Activated gamma-delta T cell treated with anti-CD3 and anti-CD28 coated beads, Interleukin-2, amount 50 U/mL, for 16 hours (primary cell): ENCODE measurements at regions not wholly inside any gene's neighbourhood (a gene's known extent, or its start where the extent isn't known, plus 50 kb on each side); places are given as distances from the start of the nearest gene placed in this dataset.
A peak's percentile ranks its signal among the peaks of the same experiment; 100 is the strongest.

Experiments used
- DNase-seq: peaks from one replicate; pipeline ENCODE4 v3.0.0-alpha.2; 2020; ENCODE audit warnings: low read depth

DNA sequence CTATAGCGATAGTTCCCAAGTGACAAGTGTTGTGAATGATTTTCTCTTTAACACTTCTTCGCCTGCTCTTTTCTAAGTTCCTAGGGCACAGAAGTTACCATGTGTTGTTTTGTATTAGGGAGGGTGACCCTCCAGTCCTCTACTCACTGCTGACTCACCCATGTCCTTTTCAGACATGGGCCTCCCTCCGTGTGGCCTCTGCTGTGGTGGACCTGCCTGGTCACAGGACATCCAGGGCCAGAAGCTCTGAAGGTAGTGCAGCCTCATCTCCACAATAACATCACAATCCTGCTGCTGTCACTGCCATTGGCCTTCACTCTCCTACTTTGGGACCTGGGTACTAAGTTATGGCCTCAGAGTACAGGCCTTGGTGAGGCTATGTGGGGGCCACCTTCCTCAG is 87.1 kb upstream of the TNFAIP3 start:
- no peak for DNase-seq

DNA sequence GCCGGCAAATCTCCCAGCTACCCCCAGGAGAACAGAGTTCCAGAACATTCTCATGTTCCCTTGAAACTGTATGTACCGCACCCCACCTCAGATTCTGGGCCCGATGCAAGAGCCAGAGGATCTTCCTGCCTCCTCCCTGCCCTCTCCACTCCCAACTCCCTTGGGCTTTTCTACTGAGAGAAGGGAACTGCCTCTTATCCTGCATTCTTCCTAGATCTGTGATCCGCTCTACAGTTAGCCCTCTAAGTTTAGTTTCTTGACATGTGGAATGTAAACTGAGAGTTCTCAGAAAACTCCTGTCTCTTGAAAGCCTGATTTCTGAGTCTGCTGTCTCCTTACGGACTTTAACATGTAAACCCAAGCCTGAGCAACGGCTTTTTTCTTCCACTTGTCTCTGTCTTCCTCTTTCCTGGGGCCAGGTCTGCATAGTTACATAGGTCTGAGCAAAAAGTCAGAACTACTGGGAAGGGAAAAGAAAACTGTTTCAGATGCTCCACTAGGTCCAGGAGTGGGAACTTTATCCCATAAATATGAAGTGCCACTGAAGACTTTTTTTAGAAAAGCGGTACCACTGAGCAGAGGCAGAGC is 86.5 kb upstream of the TNFAIP3 start:
- no peak for DNase-seq

DNA sequence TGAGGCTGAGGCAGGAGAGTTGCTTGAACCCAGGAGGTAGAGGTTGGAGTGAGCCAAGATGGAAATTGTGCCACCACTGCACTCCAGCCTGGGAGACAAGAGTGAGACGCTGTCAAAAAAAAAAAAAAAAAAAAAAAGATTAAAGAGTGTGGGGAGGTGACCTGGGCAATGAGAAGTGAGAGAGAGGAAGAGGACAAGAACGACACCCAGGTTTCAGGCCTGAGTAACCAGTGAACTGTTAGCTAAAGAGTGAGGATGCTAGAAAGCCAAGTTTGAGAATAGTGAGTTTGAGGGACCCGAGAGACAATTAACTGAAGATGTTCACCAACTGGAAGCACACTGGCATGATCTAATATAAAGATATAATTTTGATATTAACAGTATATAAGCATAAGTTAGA is 85.4 kb upstream of the TNFAIP3 start:
- no peak for DNase-seq

DNA sequence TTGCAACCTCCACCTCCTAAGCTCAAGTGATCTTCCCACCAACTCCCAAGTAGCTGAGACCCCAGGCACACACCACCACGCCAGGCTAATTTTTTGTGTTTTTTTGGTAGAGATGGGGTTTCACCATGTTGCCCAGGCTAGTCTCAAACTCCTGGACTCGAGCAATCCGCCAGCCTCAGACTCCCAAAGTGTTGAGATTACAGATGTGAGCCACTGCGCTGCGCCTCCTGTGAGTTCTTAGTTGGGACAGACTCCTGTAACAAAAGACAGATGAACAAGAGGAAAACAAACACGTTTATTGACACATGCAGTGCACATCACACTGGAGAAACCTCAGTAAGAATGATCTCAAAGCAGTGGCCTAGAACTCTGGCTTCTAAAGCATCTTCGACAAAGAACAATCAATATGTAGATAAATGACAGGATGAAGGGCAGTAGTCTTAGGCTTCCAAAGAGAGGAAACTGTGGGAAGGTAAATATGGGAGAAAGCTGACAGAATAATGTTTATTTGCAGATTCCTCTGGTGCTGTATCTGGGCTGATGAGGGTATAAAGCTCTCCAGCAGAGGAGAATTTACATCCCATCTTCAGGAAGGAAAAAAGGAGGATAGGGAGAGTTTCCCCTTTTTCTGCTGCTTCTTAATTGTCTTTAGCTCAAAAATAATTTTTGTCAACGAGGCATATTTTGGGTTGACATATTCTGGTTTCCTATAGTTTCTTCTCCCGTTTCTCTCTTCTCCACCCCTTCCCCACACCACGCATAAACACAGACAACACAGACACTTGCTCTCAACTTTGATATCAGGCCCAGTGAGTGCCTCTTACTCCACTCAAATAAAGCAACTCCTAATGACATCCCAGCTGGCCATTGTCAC is 84.7 kb upstream of the TNFAIP3 start:
- no peak for DNase-seq

DNA sequence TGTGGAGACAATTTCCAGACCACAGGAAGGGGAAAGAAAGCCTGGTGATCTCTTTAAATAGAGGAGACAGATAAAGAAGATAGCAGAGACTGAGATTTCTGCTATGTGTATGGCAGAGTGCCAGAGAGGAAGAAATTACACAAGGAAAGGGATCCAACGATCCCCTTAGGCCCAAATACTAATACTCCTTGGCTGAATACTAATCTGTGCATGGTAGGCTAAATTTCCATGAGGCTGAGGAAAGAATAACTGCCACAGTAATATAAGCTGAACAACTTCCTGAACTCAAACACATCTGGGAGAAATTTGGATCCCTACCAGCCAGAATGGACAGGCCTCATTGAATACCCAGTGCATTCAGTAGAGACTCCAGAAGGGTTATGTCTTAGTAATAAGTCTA is 83.3 kb upstream of the TNFAIP3 start:
- DNase-seq: no peak

DNA sequence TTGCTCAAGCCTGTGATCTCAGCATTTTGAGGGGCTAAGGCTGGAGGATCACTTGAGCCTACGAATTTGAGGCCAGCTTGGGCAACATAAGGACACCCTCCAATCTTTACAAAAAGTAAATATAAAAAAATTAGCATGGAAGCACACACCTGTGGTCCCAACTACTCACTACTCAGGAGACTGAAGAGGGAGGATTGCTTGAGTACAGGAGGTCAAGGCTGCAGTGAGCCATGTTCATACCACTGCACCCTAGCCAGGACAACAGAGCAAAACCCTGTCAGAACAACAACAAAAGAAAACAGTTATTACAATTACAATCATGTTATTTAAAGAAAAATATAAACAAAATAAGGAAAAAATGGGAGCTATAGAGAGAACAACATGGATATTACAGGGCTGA is 82.5 kb upstream of the TNFAIP3 start:
- no peak for DNase-seq

DNA sequence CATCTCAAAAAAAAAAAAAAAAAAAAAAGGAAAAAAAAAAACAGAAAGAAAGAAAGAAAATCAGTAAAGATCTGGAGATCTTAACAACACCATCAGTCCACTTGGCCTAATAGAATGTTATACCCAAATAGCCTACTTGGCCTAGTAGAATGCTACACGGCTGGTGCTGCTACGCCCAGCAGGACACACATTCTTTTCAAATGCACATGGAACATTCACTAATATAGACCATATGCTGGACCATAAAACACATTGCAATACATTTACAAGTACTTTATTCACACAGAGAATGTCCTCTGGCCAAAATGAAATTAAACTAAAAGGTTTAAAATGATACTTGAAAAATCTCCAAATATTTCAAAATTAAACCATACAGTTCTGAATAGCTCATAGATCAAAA is 80.0 kb upstream of the TNFAIP3 start:
- no peak for DNase-seq

DNA sequence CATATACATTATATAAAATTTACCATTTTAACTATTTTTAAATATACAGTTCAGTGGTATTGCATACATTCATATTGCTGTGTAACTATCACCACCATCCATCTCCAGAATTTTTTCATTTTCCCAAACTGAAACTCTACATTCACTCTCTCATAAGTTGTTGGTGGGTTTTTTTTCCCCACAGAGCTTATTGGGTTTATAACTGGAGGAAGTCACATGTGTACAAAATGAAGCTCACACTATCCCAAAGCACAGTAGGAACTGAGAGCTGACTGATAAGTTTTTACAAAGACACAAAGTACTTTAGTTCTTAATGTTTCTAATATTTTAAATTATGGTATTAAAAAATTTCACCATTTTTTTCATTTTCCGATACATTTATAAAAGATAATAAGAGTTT is 78.8 kb upstream of the TNFAIP3 start:
- no peak for DNase-seq

DNA sequence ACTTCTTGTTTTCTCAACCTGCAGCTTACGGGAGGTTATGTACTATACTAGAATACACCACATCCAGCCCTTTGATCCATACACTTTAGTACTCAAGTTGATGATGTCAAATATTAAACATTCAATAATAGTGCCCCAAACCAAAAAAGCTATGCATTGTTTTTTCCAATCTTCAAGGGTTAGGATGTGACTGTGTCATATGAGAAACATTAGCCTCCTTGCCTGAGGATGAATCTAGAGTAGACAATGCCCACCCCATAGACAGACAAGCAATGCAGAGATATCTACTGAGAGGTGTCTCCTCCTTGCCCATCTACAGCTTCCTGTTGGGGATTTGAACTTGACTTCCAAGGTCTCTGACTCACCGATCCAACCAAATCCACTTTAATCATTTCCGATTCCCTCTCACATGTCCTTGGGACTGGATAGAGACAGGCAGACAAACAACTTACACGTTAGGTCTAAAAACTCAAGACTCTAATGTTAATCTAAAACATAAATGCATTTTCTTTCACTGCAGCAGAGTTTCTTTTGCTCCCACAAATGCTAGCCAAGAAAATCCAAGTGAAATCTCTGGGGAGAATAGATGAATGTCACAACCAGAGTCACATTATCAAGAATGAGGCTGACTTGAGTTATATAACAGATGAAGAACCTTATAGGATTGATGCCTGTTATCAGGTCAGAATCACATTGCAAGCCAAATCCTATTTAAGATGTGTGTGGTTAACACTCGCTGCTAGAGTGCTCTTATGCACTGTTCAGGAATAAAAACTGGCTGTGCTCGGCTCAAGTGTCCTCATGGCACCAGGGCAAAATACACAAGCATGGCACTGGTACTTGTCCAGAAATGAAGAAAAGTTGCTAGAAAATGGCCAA is 75.5 kb upstream of the TNFAIP3 start:
- DNase-seq: no peak

DNA sequence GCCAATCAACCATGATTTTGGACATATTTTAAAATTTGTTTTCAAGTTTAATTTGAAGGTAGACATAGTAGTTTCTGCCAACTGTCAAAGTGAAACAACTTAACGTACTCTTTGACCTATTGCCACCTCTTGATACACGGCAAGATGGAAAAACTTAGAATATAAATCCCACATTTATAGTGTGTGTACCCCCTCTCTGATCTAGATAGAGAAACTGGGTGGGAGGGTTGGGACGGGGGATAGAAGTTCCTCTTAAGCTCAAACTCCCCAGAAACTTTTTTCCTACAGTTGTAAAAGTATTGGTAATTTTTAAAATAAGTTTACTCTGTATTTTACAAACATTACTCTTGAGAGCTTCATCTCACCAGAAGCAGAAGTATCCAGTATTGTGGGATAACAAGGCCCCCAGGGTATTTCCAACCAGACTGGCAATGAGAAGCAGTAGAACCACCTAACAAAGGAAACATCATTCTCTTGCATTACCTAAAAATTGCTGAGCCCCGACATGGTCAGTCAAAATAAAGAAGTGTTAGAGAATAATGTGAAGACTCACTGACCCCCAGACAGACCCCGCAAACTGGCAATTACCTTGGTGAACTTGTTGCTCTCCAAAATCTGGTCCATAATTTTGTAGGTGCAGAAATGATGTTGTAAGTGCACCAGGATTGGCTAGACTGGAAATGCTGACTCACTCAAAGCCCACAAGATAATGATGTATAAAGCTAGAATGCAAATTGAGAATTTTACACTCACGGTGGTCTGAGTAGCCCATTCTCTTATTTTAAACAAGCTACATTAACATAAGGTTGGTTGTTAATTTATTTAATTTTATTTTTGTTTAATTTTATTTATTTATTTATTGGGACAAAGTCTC is 74.7 kb upstream of the TNFAIP3 start:
- no peak for DNase-seq

DNA sequence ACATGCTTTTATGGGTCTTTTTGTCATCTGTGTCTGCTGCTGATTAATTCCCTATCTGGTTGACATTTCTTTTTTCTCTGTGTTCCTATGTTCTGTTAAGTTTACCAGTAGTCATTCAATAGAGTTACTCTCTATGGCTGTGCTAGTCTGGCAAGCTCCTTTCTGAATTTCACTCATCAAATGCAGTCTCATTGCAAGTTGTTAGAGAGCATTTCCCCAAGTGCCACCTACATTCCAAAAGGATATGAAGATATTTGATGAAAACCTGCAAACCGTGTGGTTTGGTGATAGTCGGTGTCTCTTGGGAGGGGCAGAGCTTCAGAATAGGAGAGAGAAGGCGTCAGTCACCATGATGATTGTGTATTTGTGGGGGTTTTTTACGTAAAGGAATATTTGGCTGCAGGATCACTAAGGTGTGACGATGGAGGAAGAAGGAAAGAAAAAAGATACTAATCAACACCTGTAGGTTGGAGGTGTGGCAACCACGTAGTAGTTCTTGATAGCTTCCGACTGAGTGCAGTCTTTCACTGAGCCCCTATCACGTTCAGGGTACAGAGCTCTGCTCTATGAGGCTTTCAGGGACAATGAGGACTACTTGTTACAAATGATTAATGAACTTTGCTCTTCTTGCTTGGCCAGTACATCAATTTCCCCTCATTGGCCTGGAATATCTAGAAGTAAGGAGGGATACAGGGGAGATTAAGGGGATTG is 73.1 kb upstream of the TNFAIP3 start:
- no peak for DNase-seq

DNA sequence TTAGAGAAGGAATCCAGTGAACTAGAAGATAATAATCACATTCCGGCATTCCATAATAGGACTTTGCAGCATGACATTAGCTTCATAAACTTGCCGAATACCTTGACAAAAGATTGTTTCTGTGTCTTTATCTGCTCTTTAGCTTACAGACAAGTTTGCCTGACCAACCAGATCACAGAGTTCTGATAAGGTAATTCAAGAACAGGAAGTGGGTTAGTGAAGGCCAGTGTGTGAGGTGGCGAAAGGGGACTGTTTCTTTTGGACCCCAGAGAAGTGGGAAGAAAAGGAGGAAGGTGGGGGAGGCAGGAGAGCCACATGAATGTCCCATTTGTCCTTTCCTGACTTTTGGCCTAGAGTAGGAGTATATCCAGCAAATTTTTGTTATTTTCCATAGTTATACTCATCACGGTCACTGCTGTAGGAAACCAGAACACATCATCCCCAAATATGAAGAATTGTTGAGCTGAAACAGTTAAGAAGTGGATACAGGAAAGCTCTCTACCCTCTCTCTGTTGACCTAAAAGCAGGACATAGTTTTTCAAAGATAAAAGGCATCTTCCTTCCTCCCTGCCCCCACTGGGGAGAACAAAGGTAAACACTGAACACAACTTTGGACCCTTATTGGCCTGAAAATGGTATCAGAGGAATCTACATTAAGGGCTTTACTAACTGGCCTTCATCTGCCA is 72.4 kb upstream of the TNFAIP3 start:
- DNase-seq: no peak

DNA sequence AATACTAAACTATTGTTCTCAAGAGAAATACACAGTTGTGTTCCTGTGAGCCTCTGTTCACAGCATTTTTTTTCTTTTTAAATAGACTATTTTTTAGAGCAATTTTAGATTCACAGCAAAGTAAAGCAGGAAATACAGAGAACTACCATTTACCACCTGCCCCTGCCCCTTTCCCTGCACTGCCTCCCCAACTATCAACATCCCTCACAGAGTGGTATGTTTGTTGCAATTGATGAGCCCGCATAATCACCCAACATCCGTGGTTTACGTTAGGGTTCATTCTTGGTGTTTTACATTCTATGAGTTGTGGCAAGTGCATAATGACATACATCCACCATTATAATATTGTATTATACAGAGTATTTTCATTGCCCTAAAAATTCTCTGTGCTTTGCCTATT is 71.6 kb upstream of the TNFAIP3 start:
- no peak for DNase-seq

DNA sequence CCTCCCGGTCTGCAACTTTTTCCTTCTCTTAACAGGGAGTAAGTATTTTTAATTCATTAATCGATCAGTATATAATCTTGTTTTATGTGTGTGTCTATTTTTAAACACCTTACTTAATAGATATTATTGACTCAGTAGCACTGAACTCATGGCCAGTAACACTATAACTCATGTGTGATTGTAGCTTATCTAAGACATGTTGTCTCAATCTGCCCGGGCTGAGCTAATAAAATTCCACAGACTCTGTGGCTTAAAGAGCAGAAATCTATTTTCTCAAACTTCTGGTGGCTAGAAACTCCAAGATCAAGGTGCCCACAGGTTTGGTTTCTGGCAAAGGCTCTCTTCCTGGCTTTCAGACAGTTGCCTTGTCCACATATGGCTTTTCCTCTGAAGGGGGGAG is 68.8 kb upstream of the TNFAIP3 start:
- no peak for DNase-seq

DNA sequence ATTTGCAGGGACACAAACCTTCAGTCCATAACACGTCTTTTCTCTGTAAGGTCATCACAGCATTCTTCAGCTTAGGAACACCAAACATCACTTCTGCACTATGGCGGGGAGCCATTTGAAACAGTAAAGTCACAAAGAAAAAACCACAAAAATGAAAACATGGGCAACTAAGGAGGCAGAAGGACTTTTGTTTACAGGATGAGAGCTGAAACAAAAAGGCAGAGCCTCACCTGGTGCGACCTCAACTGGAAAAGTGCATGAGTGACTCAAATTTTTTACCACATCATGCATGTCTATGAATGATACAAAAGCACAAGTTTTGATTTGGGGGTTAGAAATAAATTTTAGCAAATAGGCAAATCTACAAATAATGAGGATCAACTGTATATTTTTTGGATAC is 68.2 kb upstream of the TNFAIP3 start:
- DNase-seq: no peak

DNA sequence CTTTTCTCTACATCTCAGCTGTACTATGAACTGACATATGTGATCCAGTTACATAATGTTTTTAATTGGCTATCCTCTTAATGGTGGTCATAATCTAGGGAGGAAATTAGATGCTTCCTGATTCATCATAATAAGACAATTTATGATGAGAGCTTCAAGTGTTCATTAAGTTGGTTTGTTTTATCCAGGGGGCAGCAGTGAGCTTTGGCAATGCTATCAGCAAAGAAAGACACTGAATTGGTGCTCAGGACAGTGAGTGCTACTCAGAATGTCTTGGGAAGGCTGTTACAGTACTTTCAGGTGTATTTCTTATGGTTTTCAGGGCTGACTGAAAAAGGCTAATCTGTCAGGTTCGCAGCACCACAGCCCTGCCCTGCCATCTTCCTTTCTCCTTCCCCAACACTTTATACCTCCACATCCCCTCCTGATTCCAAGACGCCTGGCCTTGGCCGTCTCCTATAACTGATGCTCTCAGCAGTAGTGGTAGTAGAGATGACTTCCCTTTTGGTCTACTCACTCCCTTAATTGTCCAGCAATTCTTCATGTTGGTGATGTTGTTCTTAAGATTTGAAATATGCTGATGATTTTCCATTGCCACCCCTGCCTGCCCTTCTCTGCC is 67.0 kb upstream of the TNFAIP3 start:
- peak; percentile 47 for DNase-seq

DNA sequence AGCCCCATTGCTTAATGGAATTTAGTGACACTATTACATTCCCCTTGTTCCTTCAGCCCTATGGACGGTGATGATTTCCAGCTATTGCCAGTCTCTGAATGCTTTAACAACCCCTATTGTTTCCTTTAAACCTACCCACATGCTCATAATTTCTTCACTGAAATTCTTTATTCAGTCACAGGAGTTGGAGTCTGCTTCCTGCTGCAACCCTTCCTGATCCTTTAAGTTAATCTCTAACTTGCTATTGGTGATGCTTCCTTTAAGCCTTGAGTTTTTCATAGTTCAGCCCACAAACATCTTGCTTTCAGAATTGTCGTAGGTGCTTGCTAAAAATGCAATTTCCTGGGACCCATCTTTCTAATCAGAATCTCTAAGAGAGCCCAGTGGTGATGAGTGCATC is 66.3 kb upstream of the TNFAIP3 start:
- DNase-seq: no peak

DNA sequence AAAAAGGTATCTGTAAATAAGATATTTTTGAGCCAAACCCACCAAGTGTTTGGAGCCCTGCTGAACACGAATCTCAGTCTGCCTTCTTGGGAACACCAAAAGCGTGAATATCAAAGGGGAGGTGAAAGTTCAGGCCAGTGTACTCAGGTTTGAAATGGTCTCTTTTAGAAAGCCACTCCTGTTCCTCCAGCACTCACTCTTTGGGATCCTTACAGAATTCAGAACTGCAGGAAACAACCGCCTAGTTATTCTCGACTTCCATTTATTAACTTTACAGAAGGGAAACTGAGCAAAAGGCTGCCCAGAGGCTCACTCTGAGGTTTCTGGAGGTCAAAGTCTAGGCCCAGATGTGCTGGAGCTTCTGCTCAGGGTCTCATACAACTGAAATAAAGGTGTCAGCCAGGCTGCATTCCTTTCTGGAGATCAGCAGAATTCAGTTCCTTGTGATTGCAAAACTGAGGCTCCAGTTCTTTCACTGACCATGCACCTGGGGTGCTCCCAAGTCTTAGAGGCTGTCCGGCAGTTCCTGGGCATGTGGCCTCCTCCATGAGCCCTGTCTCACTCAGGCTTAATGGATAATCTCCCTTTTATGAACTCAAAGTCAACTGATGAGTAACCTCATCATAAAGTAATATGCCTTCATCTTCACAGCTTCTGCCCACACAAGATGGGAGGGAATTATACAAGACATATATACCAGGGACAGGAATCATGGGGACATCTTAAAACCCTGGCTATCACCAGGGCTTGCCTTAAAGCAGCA is 65.5 kb upstream of the TNFAIP3 start:
- DNase-seq: no peak

DNA sequence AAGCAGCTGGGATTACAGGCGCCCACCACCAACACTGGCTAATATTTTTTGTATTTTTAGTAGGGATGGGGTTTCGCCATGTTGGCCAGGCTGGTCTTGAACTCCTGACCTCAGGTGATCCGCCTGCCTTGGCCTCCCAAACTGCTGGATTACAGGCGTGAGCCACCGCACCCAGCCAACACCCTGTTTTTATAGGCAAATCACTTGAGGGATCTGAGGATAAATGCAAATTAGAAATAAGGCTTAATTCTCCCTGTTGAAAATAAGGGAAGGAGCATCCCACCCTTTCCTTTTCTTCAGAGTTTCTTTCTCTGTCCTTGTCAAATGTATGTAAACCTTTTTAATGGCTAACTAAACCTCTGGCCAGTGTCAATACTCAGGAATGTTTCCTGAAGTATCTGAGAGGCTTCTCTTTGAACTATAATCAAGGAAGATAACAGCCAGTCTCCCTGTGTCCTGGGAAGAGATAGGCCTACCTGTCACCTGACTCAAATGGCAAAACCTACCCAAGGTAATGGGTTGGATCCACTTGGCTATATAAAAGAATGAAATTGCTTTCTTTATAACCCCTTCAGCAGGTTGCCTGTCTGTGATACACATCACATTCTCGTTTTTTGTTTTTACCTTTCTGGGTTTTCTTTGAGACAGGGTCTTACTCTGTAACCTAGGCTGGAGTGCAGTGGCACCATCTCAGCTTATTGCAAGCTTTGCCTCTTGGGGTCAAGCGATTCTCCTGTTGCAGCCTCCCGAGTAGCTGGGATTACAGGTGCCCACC is 64.5 kb upstream of the TNFAIP3 start:
- DNase-seq: no peak
